HEK293 (cell line): ENCODE measurements at regions not wholly inside any gene's neighbourhood (a gene's known extent, or its start where the extent isn't known, plus 50 kb on each side); places are given as distances from the start of the nearest gene placed in this dataset.

ENCODE experiments used
- CTCF ChIA-PET: fragments of 350-600 bp; formaldehyde crosslinking; extraction: SDS; loops from one replicate; lab custom pipeline; 2021; ENCODE audit warnings: antibody characterized with exemption; lab: Yijun Ruan, JAX
- POLR2A ChIA-PET: fragments of 300-600 bp; formaldehyde crosslinking; extraction: SDS; loops from one replicate; lab custom pipeline; 2020; ENCODE audit warnings: antibody characterized with exemption, inconsistent platforms; lab: Yijun Ruan, JAX
- H3K27ac ChIP-seq: fragments of 200-500 bp; sonication (Bioruptor generic); 2 replicates; pipeline ENCODE4 v1.5.1; 2014; ENCODE audit warnings: low read depth, low read length, control low read depth, inconsistent platforms; ENCODE audit errors: extremely low read depth
- H3K36me3 ChIP-seq, 2 experiments: fragments of 200-500 bp in 1 of 2; sonication (Bioruptor generic) in 1 of 2; 1 replicate in 1 of 2; 2 replicates in 1 of 2; pipeline ENCODE4 v1.5.1; 2014 to 2017; ENCODE audit warnings: inconsistent platforms in 2 of 2, low read length in 2 of 2; ENCODE audit not compliant: control insufficient read depth in 2 of 2, insufficient read depth in 1 of 2
- H3K4me1 ChIP-seq: fragments of 200-500 bp; sonication (Bioruptor generic); 2 replicates; pipeline ENCODE4 v1.5.1; 2014; ENCODE audit warnings: mild to moderate bottlenecking, low read length, inconsistent platforms; ENCODE audit not compliant: control insufficient read depth, insufficient read depth
- H3K4me3 ChIP-seq: 2 replicates; pipeline ENCODE4 v1.5.1; 2011; ENCODE audit warnings: low read depth, mild to moderate bottlenecking, control low read depth, low read length, moderate library complexity
- H3K9me3 ChIP-seq: fragments of 200-500 bp; sonication (Bioruptor generic); 2 replicates; pipeline ENCODE4 v1.5.1; 2014; ENCODE audit warnings: low read depth, low read length, inconsistent platforms; ENCODE audit not compliant: control insufficient read depth, insufficient read depth
- BCL11A ChIP-seq: fragments of 450-650 bp; formaldehyde crosslinking; IDR thresholded peaks from 2 replicates; pipeline ENCODE4 v1.5.1; 2016; ENCODE audit warnings: low read depth, missing biosample characterization, missing genetic modification characterization
- FEZF1 ChIP-seq: fragments of 450-650 bp; formaldehyde crosslinking; IDR thresholded peaks from 2 replicates; pipeline ENCODE4 v1.5.1; 2016; ENCODE audit warnings: missing biosample characterization, missing genetic modification characterization
- KLF16 ChIP-seq: fragments of 450-650 bp; formaldehyde crosslinking; IDR thresholded peaks from 2 replicates; pipeline ENCODE4 v1.5.1; 2017; ENCODE audit warnings: missing biosample characterization, missing genetic modification characterization
- PRDM4 ChIP-seq: fragments of 450-650 bp; formaldehyde crosslinking; IDR thresholded peaks from 2 replicates; pipeline ENCODE4 v1.5.1; 2017; ENCODE audit warnings: missing biosample characterization, missing genetic modification characterization
- SP7 ChIP-seq: fragments of 450-650 bp; formaldehyde crosslinking; IDR thresholded peaks from 2 replicates; pipeline ENCODE4 v1.5.1; 2016; ENCODE audit warnings: missing biosample characterization, missing genetic modification characterization
- ZEB2 ChIP-seq: fragments of 450-650 bp; formaldehyde crosslinking; IDR thresholded peaks from 2 replicates; pipeline ENCODE4 v1.5.1; 2016; ENCODE audit warnings: missing biosample characterization, missing genetic modification characterization
- ZNF112 ChIP-seq: fragments of 450-650 bp; formaldehyde crosslinking; IDR thresholded peaks from 2 replicates; pipeline ENCODE4 v1.5.0; 2017; ENCODE audit warnings: missing biosample characterization, missing genetic modification characterization
- ZNF114 ChIP-seq: fragments of 450-650 bp; formaldehyde crosslinking; IDR thresholded peaks from 2 replicates; pipeline ENCODE4 v1.5.0; 2017; ENCODE audit warnings: missing biosample characterization, missing genetic modification characterization
- ZNF174 ChIP-seq: fragments of 450-650 bp; formaldehyde crosslinking; IDR thresholded peaks from 2 replicates; pipeline ENCODE4 v1.5.0; 2017; ENCODE audit warnings: missing biosample characterization, mild to moderate bottlenecking, missing genetic modification characterization
- ZNF335 ChIP-seq: fragments of 450-650 bp; formaldehyde crosslinking; conservative IDR thresholded peaks from 2 replicates; pipeline ENCODE4 v1.5.1; 2016; ENCODE audit warnings: missing biosample characterization, missing genetic modification characterization
- ZNF341 ChIP-seq: fragments of 450-650 bp; formaldehyde crosslinking; IDR thresholded peaks from 2 replicates; pipeline ENCODE4; 2016; ENCODE audit warnings: low read depth, missing biosample characterization, missing genetic modification characterization
- ZNF354C ChIP-seq: fragments of 450-650 bp; formaldehyde crosslinking; IDR thresholded peaks from 2 replicates; pipeline ENCODE4 v1.5.1; 2016; ENCODE audit warnings: missing biosample characterization, missing genetic modification characterization, low read depth, borderline replicate concordance
- ZNF366 ChIP-seq: fragments of 450-650 bp; formaldehyde crosslinking; conservative IDR thresholded peaks from 2 replicates; pipeline ENCODE4 v1.5.1; 2016; ENCODE audit warnings: missing biosample characterization, missing genetic modification characterization
- ZNF416 ChIP-seq: fragments of 450-650 bp; formaldehyde crosslinking; IDR thresholded peaks from 2 replicates; pipeline ENCODE4 v1.5.1; 2016; ENCODE audit warnings: missing biosample characterization, missing genetic modification characterization
- ZNF510 ChIP-seq: fragments of 450-650 bp; formaldehyde crosslinking; IDR thresholded peaks from 2 replicates; pipeline ENCODE4 v1.5.1; 2018; ENCODE audit warnings: mild to moderate bottlenecking, missing genetic modification characterization, missing biosample characterization; ENCODE audit not compliant: insufficient replicate concordance
- ZNF529 ChIP-seq: fragments of 450-650 bp; formaldehyde crosslinking; IDR thresholded peaks from 2 replicates; pipeline ENCODE4 v1.5.1; 2017; ENCODE audit warnings: missing genetic modification characterization, missing biosample characterization; ENCODE audit not compliant: insufficient replicate concordance
- ZNF530 ChIP-seq: fragments of 450-650 bp; formaldehyde crosslinking; IDR thresholded peaks from 2 replicates; pipeline ENCODE4 v1.5.1; 2016; ENCODE audit warnings: low read depth, missing biosample characterization, missing genetic modification characterization
- ZNF596 ChIP-seq: fragments of 450-650 bp; IDR thresholded peaks from 2 replicates; pipeline ENCODE4 v1.5.0; 2018; ENCODE audit warnings: missing biosample characterization, mild to moderate bottlenecking, missing genetic modification characterization, moderate library complexity
- ZNF624 ChIP-seq: fragments of 450-650 bp; formaldehyde crosslinking; IDR thresholded peaks from 2 replicates; pipeline ENCODE4 v1.5.1; 2017; ENCODE audit warnings: missing biosample characterization, missing genetic modification characterization
- ZNF701 ChIP-seq: fragments of 450-650 bp; formaldehyde crosslinking; IDR thresholded peaks from 2 replicates; pipeline ENCODE4 v1.5.1; 2016; ENCODE audit warnings: missing biosample characterization, missing genetic modification characterization
- ZNF843 ChIP-seq: fragments of 450-650 bp; formaldehyde crosslinking; IDR thresholded peaks from 2 replicates; pipeline ENCODE4 v1.5.1; 2016; ENCODE audit warnings: missing biosample characterization, missing genetic modification characterization
- ZSCAN16 ChIP-seq: fragments of 450-650 bp; formaldehyde crosslinking; IDR thresholded peaks from 2 replicates; pipeline ENCODE4 v1.5.1; 2016; ENCODE audit warnings: missing biosample characterization, missing genetic modification characterization
- TF ChIP-seq, protein P1 (sequence below): fragments of 450-650 bp; IDR thresholded peaks from 2 replicates; pipeline ENCODE4 v1.5.1; 2018; ENCODE audit warnings: missing biosample characterization, mild to moderate bottlenecking, missing genetic modification characterization
- TF ChIP-seq, protein P2 (sequence below): fragments of 450-650 bp; formaldehyde crosslinking; IDR thresholded peaks from 2 replicates; pipeline ENCODE4 v1.5.1; 2016; ENCODE audit warnings: missing biosample characterization, missing genetic modification characterization
- TF ChIP-seq, protein P3 (sequence below): fragments of 450-650 bp; formaldehyde crosslinking; IDR thresholded peaks from 2 replicates; pipeline ENCODE4 v1.5.1; 2016; ENCODE audit warnings: missing biosample characterization, missing genetic modification characterization
- TF ChIP-seq, protein P4 (sequence below): fragments of 450-650 bp; formaldehyde crosslinking; IDR thresholded peaks from 2 replicates; pipeline ENCODE4 v1.5.1; 2016; ENCODE audit warnings: missing biosample characterization, missing genetic modification characterization

DNA sequence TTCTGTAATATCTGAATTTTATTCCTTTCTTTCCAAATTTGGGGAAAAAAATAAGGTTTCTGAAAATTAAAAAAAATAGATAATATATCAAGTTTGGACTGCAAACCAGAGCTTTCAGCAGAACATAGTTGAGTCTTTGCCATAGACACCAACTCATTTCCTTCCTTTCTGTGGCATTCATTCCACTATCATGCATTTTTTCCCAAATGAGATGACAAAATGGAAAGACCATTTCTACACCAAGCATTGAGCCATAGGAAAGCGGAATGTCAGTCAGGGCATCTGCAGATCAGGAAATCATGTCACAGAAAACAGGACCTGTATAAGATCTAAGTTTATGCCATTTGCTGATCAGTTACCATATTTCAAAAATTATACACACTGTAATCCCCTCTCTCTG lies 333.3 kb upstream of the THBS1 start (continued):
- TF ChIP-seq PRDM4 (tag by site-specific recombination) (no peak), ZNF341 (tag by site-specific recombination) (no peak), ZNF416 (no peak)
- TF ChIP-seq, protein P1, sequence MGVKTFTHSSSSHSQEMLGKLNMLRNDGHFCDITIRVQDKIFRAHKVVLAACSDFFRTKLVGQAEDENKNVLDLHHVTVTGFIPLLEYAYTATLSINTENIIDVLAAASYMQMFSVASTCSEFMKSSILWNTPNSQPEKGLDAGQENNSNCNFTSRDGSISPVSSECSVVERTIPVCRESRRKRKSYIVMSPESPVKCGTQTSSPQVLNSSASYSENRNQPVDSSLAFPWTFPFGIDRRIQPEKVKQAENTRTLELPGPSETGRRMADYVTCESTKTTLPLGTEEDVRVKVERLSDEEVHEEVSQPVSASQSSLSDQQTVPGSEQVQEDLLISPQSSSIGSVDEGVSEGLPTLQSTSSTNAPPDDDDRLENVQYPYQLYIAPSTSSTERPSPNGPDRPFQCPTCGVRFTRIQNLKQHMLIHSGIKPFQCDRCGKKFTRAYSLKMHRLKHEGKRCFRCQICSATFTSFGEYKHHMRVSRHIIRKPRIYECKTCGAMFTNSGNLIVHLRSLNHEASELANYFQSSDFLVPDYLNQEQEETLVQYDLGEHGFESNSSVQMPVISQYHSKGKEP = no peak

GRCh38 chr15:39248204-39248603 lies 332.7 kb upstream of the THBS1 start:
- Histone ChIP-seq H3K27ac (no peak overlapping the region), H3K4me1 (no peaks in the 10 kb centered on the region), H3K36me3 (no peaks in the 10 kb centered on the region), H3K4me3 (no peak overlapping the region), H3K9me3 (no peaks in the 10 kb centered on the region)
- TF ChIP-seq PRDM4 (tag by site-specific recombination) = no peak
- TF ChIP-seq ZNF596 = no peak
- TF ChIP-seq KLF16 (tag by site-specific recombination) = no peak
- no peak for TF ChIP-seq ZNF510
- no peak for TF ChIP-seq ZEB2 (tag by site-specific recombination)
- no peak for TF ChIP-seq ZNF624 (tag by site-specific recombination)
- no peak for TF ChIP-seq ZSCAN16 (tag by site-specific recombination)
- TF ChIP-seq FEZF1 (tag by site-specific recombination) = no peak
- no peak for TF ChIP-seq SP7 (tag by site-specific recombination)
- TF ChIP-seq ZNF843 = no peak
- TF ChIP-seq, protein P2, sequence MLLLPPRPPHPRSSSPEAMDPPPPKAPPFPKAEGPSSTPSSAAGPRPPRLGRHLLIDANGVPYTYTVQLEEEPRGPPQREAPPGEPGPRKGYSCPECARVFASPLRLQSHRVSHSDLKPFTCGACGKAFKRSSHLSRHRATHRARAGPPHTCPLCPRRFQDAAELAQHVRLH (tag by site-specific recombination) = no peak
- no peak for TF ChIP-seq ZNF701 (tag by site-specific recombination)
- ChIA-PET CTCF (no interaction called here), POLR2A (no interaction called here)

DNA sequence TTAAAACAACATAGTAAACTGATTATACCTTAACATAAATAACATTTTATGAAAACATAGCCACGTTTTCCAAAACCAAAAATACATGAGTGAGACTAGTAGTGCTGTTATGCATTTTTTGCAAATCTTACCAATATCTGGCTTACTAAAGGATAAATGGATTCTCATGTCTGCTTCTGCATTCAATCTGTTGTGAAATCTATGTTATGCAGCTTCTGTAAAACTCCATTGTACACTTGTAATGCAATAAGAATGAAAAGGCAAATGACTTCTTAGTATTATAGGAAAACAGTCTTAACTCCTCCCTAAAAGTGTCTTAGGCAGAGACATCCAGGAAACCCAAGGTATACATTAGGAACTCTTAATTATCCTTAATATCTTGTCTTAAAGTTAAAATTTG lies 330.9 kb upstream of the THBS1 start:
- no peak overlapping the region for H3K4me3 ChIP-seq
- H3K36me3 ChIP-seq = no peaks in the 10 kb centered on the region
- H3K27ac ChIP-seq = no peak overlapping the region
- POLR2A ChIA-PET = no interaction called here
- no peaks in the 10 kb centered on the region for H3K9me3 ChIP-seq
- H3K4me1 ChIP-seq = no peaks in the 10 kb centered on the region
- CTCF ChIA-PET = no interaction called here
- TF ChIP-seq ZNF354C (tag by site-specific recombination) (no peak), ZNF510 (no peak), ZNF112 (no peak), ZNF529 (no peak), ZNF530 (tag by site-specific recombination) (no peak), ZNF174 (tag by site-specific recombination) (no peak), BCL11A (tag by site-specific recombination) (no peak), ZNF114 (tag by site-specific recombination) (no peak), ZNF366 (tag by site-specific recombination) (no peak), ZNF335 (no peak)
- TF ChIP-seq, protein P3, sequence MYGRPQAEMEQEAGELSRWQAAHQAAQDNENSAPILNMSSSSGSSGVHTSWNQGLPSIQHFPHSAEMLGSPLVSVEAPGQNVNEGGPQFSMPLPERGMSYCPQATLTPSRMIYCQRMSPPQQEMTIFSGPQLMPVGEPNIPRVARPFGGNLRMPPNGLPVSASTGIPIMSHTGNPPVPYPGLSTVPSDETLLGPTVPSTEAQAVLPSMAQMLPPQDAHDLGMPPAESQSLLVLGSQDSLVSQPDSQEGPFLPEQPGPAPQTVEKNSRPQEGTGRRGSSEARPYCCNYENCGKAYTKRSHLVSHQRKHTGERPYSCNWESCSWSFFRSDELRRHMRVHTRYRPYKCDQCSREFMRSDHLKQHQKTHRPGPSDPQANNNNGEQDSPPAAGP (tag by site-specific recombination) = no peak
- TF ChIP-seq, protein P4, sequence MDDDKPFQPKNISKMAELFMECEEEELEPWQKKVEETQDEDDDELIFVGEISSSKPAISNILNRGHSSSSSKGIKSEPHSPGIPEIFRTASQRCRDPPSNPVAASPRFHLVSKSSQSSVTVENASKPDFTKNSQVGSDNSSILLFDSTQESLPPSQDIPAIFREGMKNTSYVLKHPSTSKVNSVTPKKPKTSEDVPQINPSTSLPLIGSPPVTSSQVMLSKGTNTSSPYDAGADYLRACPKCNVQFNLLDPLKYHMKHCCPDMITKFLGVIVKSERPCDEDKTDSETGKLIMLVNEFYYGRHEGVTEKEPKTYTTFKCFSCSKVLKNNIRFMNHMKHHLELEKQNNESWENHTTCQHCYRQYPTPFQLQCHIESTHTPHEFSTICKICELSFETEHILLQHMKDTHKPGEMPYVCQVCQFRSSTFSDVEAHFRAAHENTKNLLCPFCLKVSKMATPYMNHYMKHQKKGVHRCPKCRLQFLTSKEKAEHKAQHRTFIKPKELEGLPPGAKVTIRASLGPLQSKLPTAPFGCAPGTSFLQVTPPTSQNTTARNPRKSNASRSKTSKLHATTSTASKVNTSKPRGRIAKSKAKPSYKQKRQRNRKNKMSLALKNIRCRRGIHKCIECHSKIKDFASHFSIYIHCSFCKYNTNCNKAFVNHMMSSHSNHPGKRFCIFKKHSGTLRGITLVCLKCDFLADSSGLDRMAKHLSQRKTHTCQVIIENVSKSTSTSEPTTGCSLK (tag by site-specific recombination) = no peak
